Lower leg skin (tissue), 4 donors: ENCODE measurements at regions not wholly inside any gene's neighbourhood (a gene's known extent, or its start where the extent isn't known, plus 50 kb on each side); places are given as distances from the start of the nearest gene placed in this dataset.

Experiments used
- DNase-seq, 2 donors: peaks; one replicate each; pipeline ENCODE4 v3.0.0-alpha.2; 2019; ENCODE audit warnings: low spot score in 2 of 2
- H3K4me3 ChIP-seq: fragments of 200-600 bp; sonication (generic); 2 replicates; pipeline ENCODE4 v1.5.1; 2017; ENCODE audit warnings: mild to moderate bottlenecking, low read depth; ENCODE audit not compliant: poor library complexity, severe bottlenecking
- CTCF ChIP-seq, 3 donors: fragments of 450-650 bp; IDR thresholded peaks; one replicate each; pipeline ENCODE4 v1.5.1; 2016; ENCODE audit warnings: antibody characterized with exemption in 3 of 3, mild to moderate bottlenecking in 3 of 3, moderate library complexity in 2 of 3
- POLR2A ChIP-seq, 2 donors: fragments of 450-650 bp; IDR thresholded peaks; one replicate each; pipeline ENCODE4 v1.6.1; 2016 to 2017; ENCODE audit warnings: antibody characterized with exemption in 2 of 2, mild to moderate bottlenecking in 1 of 2, moderate library complexity in 1 of 2
- WGBS, 2 donors: methylation state at CpG; one replicate each; pipeline ENCODE4 v1.1.5; 2018; 5-methylcytosine and 5-hydroxymethylcytosine counted together
- intact Hi-C: fragments of 100-400 bp; cut with DNase I; formaldehyde crosslinking; loops from one replicate; pipeline ENCODE4 v1.15.0; 2023; ENCODE audit warnings: low total_unique reads

- 74 to 82% methylated on average over 1 of the region's 1 CpG for WGBS, 2 donors
- no peak overlapping the region for H3K4me3 ChIP-seq
- DNase-seq, result no peak
- intact Hi-C loops, result no loop called here
- TF ChIP-seq CTCF (IDR thresholded peaks at IDR 0.05), result no peak
- TF ChIP-seq POLR2A (IDR thresholded peaks at IDR 0.05), result no peak
Observed at GRCh38 chr4:11901089-11901488, 472.4 kb upstream of the HS3ST1 start.

- intact Hi-C loops, result no loop called here
- TF ChIP-seq CTCF (IDR thresholded peaks at IDR 0.05), result no peak
- no peak for TF ChIP-seq POLR2A (IDR thresholded peaks at IDR 0.05)
- WGBS, 2 donors, result 89 to 92% methylated on average over 1 of the region's 1 CpG
- no peak overlapping the region for H3K4me3 ChIP-seq
- DNase-seq, result no peak
Observed at GRCh38 chr4:11900359-11900758, 471.7 kb upstream of the HS3ST1 start.

GRCh38 chr4:11898796-11899195 lies 470.1 kb upstream of the HS3ST1 start:
- H3K4me3 ChIP-seq, result no peak overlapping the region
- intact Hi-C loops, result no loop called here
- 87 to 91% methylated on average over 1 of the region's 1 CpG for WGBS, 2 donors

GRCh38 chr4:11895766-11896165 lies 467.1 kb upstream of the HS3ST1 start:
- no peak for DNase-seq
- WGBS, 2 donors, result 67 to 69% methylated on average over 1 of the region's 1 CpG
- intact Hi-C loops, result no loop called here

More at GRCh38 chr4:11898796-11899195, 470.1 kb upstream of the HS3ST1 start:
- no peak for DNase-seq
- TF ChIP-seq POLR2A (IDR thresholded peaks at IDR 0.05), result no peak
- TF ChIP-seq CTCF (IDR thresholded peaks at IDR 0.05), result no peak

GRCh38 chr4:11894977-11895376 lies 466.3 kb upstream of the HS3ST1 start:
- intact Hi-C loops, result no loop called here
- no peak for TF ChIP-seq POLR2A (IDR thresholded peaks at IDR 0.05)
- TF ChIP-seq CTCF (IDR thresholded peaks at IDR 0.05), result no peak
- DNase-seq, result no peak
- no peak overlapping the region for H3K4me3 ChIP-seq
- WGBS, 2 donors, result 59 to 61% methylated on average over 2 of the region's 2 CpGs

More at GRCh38 chr4:11895766-11896165, 467.1 kb upstream of the HS3ST1 start:
- no peak overlapping the region for H3K4me3 ChIP-seq
- TF ChIP-seq CTCF (IDR thresholded peaks at IDR 0.05) (no peak), POLR2A (IDR thresholded peaks at IDR 0.05) (no peak)

GRCh38 chr4:11894221-11894620 lies 465.5 kb upstream of the HS3ST1 start:
- no peak for TF ChIP-seq POLR2A (IDR thresholded peaks at IDR 0.05)
- TF ChIP-seq CTCF (IDR thresholded peaks at IDR 0.05), result no peak
- WGBS, 2 donors, result 80 to 84% methylated on average over 3 of the region's 3 CpGs
- no peak overlapping the region for H3K4me3 ChIP-seq
- DNase-seq, result no peak
- intact Hi-C loops, result no loop called here
